PC-3 (cell line): ENCODE measurements at regions not wholly inside any gene's neighbourhood (a gene's known extent, or its start where the extent isn't known, plus 50 kb on each side); places are given as distances from the start of the nearest gene placed in this dataset.

Source experiments
- ATAC-seq: fragments of 200-7000 bp; cut with Tn5 transposase; 2 replicates; pipeline ENCODE4 v1.9.1; 2020; ENCODE audit warnings: mild to moderate bottlenecking, moderate library complexity
- BruUV-seq: library from RNA; stranded (reverse); fragments of 400-500 nt; replicated peaks from 2 replicates; lab custom pipeline; 2021; lab: Mats Ljungman, UMichigan
- CTCF ChIA-PET: fragments of 300-600 bp; sonication (Branson Sonifier 250); formaldehyde crosslinking; loops from one replicate; lab custom pipeline; 2022; ENCODE audit warnings: antibody characterized with exemption; lab: Charles Lee
- POLR2A ChIA-PET: fragments of 300-600 bp; sonication (Branson Sonifier 250); formaldehyde crosslinking; loops from one replicate; lab custom pipeline; 2022; ENCODE audit warnings: antibody characterized with exemption; ENCODE audit not compliant: unreplicated experiment; lab: Charles Lee
- DNase-seq: peaks from one replicate; pipeline ENCODE4 v3.0.0-alpha.2; 2015
- H2AFZ ChIP-seq: fragments of 300-600 bp; sonication (generic); 2 replicates; pipeline ENCODE4 v1.6.0; 2016; ENCODE audit warnings: antibody characterized with exemption, low read length
- H3F3A ChIP-seq: fragments of 300-600 bp; sonication (generic); one replicate; pipeline ENCODE4 v1.6.0; 2017; ENCODE audit warnings: antibody characterized with exemption, low read length, control low read depth, mild to moderate bottlenecking; ENCODE audit not compliant: unreplicated experiment
- H3K27ac ChIP-seq: fragments of 300-600 bp; sonication (generic); 2 replicates; pipeline ENCODE4 v1.5.1; 2016; ENCODE audit warnings: mild to moderate bottlenecking, low read length
- H3K27me3 ChIP-seq: fragments of 300-600 bp; sonication (generic); 2 replicates; pipeline ENCODE4 v1.6.1; 2016; ENCODE audit warnings: low read length, mixed read lengths
- H3K36me3 ChIP-seq: fragments of 300-600 bp; sonication (generic); 2 replicates; pipeline ENCODE4 v1.6.1; 2016; ENCODE audit warnings: low read depth, mixed run types, low read length, mixed read lengths
- H3K4me1 ChIP-seq: fragments of 300-600 bp; sonication (generic); 2 replicates; pipeline ENCODE4 v1.5.1; 2016; ENCODE audit warnings: low read length; ENCODE audit not compliant: insufficient read depth
- H3K4me2 ChIP-seq: fragments of 300-600 bp; sonication (generic); 2 replicates; pipeline ENCODE4 v1.6.0; 2016; ENCODE audit warnings: low read length
- H3K4me3 ChIP-seq: fragments of 300-600 bp; sonication (generic); 2 replicates; pipeline ENCODE4 v1.5.1; 2016; ENCODE audit warnings: mild to moderate bottlenecking, low read length, mixed read lengths
- H3K79me2 ChIP-seq: fragments of 300-600 bp; sonication (generic); 2 replicates; pipeline ENCODE4 v1.6.1; 2017; ENCODE audit warnings: low read length, mixed read lengths
- H3K9ac ChIP-seq: fragments of 300-600 bp; sonication (generic); 2 replicates; pipeline ENCODE4 v1.6.0; 2016; ENCODE audit warnings: mild to moderate bottlenecking, low read length
- H3K9me2 ChIP-seq: fragments of 300-600 bp; sonication (generic); replicated peaks from 2 replicates; pipeline ENCODE4 v1.6.1; 2016; ENCODE audit warnings: mixed run types, low read length, mixed read lengths
- H3K9me3 ChIP-seq: fragments of 300-600 bp; sonication (generic); 2 replicates; pipeline ENCODE4 v1.6.1; 2016; ENCODE audit warnings: low read length, mixed read lengths
- H4K20me1 ChIP-seq: fragments of 300-600 bp; sonication (generic); 2 replicates; pipeline ENCODE4 v1.6.1; 2016; ENCODE audit warnings: low read length, mixed read lengths
- CTCF ChIP-seq: fragments of 300-600 bp; sonication (generic); conservative IDR thresholded peaks from 2 replicates; pipeline ENCODE4 v1.5.1; 2017; ENCODE audit warnings: antibody characterized with exemption, low read depth, mild to moderate bottlenecking, low read length
- EZH2 ChIP-seq: fragments of 300-600 bp; sonication (generic); IDR thresholded peaks from one replicate; pipeline ENCODE4 v1.6.1; 2017; ENCODE audit warnings: antibody characterized with exemption, mild to moderate bottlenecking, low read length; ENCODE audit not compliant: unreplicated experiment
- EZH2phosphoT487 ChIP-seq: fragments of 300-600 bp; sonication (generic); IDR thresholded peaks from 2 replicates; pipeline ENCODE4 v1.6.1; 2018; ENCODE audit warnings: mild to moderate bottlenecking, antibody characterized with exemption, low read length, borderline replicate concordance
- intact Hi-C: fragments of 100-400 bp; cut with micrococcal nuclease; formaldehyde crosslinking; loops from 2 replicates; pipeline ENCODE4 v1.9.0; 2023

- DNase-seq (no peak), ATAC-seq (no peak)
- TF ChIP-seq EZH2 = no peak
- TF ChIP-seq EZH2phosphoT487 = no peak
- no peak for TF ChIP-seq CTCF
- Histone ChIP-seq H3K27ac (no peak overlapping the region), H3K27me3 (no peaks in the 10 kb centered on the region), H3K4me3 (no peak overlapping the region), H2AFZ (no peak overlapping the region), H3F3A (no peaks in the 10 kb centered on the region), H4K20me1 (no peaks in the 10 kb centered on the region), H3K4me1 (no peaks in the 10 kb centered on the region), H3K4me2 (no peak overlapping the region), H3K79me2 (no peaks in the 10 kb centered on the region), H3K36me3 (no peaks in the 10 kb centered on the region), H3K9me2 (no peaks in the 10 kb centered on the region; the same call in none of the 2 replicates), H3K9ac (no peak overlapping the region), H3K9me3 (no peaks in the 10 kb centered on the region)
- CTCF ChIA-PET = no interaction called here
- POLR2A ChIA-PET = no interaction called here
- no TSS peak for BruUV-seq
- intact Hi-C loops = no loop called here
These were observed 181.3 kb downstream of the ZNF281 start for GRCh38 chr1:200228486-200228885.

- H4K20me1 ChIP-seq = no peaks in the 10 kb centered on the region
- no peak overlapping the region for H3K4me3 ChIP-seq
- ATAC-seq (no peak), DNase-seq (no peak)
- no peaks in the 10 kb centered on the region for H3K4me1 ChIP-seq
- TF ChIP-seq CTCF (no peak), EZH2 (no peak), EZH2phosphoT487 (no peak)
- CTCF ChIA-PET = no interaction called here
- H3K9me3 ChIP-seq = no peaks in the 10 kb centered on the region
- no peak overlapping the region for H3K4me2 ChIP-seq
- H3K9me2 ChIP-seq = no peaks in the 10 kb centered on the region; the same call in none of the 2 replicates
- no peaks in the 10 kb centered on the region for H3K27me3 ChIP-seq
- H3K36me3 ChIP-seq = no peaks in the 10 kb centered on the region
- intact Hi-C loops = no loop called here
- H3K9ac ChIP-seq = no peak overlapping the region
- H2AFZ ChIP-seq = no peak overlapping the region
- H3F3A ChIP-seq = no peaks in the 10 kb centered on the region
- BruUV-seq = no TSS peak
- POLR2A ChIA-PET = no interaction called here
- H3K79me2 ChIP-seq = no peaks in the 10 kb centered on the region
- H3K27ac ChIP-seq = no peak overlapping the region
These were observed 181.8 kb downstream of the ZNF281 start for GRCh38 chr1:200228081-200228480.
